ENCODE measurements at regions not wholly inside any gene's neighbourhood (a gene's known extent, or its start where the extent isn't known, plus 50 kb on each side); places are given as distances from the start of the nearest gene placed in this dataset.
"Not testable (repeated sequence)": the region's sequence is repeated elsewhere in the genome, so short reads cannot be mapped to it uniquely, and the experiment has no call there.

DNA sequence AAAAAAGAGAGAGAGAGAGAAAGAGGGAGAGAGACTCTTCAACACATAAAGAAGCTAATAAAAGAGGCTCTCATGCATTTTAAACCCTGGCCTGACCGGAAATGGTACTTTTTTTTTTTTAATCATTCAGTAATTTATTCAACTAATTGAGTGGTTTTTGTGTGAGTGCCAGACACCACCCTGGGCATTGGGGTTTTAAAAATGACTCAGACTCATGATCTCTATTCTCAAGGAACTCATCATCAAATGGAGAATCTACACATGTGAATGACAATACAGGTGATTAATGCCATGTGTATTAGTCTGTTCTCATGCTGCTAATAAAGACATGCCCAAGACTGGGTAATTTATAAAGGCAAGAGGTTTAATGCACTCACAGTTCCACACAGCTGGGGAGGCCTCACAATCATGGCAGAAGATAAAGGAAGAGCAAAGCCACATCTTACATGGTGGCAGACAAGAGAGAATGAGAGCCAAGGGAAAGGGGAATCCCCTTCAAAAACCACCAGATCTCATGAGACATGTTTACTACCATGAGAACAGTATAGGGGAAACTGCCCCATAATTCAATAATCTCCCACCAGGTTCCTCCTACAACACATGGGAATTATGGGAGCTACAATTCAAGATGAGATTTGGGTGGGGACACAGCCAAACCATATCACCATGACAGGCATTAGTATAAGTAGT, 158.5 kb upstream of the AUTS2 start:
- DNase-seq = no peak

DNA sequence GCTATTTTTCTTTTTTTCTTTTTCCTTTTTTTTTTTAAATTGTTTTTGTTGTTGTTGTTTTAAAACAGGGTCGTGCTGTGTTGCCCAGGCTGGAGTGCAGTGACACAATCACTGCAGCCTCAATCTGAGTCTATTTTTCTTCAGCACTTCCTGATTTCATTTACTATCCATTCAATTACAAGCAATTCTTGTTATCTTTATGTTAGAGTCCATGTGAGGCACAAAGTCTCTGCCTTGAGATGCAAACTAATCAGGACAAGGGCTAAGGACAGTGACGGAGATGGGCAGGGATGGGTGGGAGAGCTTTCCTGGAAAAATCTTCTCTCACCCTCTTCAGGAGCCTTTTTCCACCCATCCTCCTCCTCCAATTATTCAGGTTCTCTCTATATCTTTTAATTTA, 157.3 kb upstream of the AUTS2 start:
- DNase-seq = no peak

GRCh38 chr7:69443136-69443535, 155.1 kb upstream of the AUTS2 start:
- no peak for DNase-seq

GRCh38 chr7:69445541-69445940, 152.7 kb upstream of the AUTS2 start:
- no peak for DNase-seq

DNA sequence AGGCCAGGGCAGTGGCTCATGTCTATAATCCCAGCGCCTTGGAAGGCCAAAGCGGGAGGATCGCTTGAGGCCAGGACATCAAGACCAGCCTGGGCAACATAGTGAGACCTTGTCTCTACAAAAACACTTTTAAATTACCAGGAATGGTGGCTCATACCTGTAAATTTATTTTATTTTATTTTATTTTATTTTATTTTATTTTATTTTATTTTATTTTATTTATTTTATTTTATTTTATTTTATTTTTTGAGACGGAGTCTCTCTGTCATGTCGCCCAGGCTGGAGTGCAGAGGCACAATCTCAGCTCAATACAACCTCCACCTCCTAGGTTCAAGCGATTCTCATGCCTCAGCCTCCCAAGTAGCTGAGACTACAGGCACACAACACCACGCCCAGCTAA, 152.1 kb upstream of the AUTS2 start:
- not testable (repeated sequence) for DNase-seq

DNA sequence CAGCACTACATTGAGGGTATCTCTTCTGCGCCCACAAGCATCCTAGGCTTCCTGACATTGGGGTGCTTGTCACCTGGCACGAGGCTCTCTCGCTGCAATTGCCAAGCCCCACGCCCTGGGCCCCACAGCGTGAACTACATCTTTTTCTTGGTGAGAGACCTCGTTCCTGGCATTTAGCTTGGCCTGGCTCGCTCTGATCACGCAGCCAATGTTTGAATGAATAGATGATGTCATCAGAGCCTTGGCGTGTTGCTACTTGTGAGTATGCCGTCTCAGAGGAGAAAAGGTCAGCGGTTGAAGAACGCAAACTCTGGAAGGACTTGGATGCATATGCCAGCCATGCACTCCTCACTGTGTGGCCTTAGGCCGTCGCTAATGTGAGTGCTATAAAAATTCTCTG, 150.2 kb upstream of the AUTS2 start:
- no peak for DNase-seq

GRCh38 chr7:69450456-69450855, 147.8 kb upstream of the AUTS2 start:
- DNase-seq = no peak

GRCh38 chr7:69451715-69452114, 146.6 kb upstream of the AUTS2 start:
- no peak for DNase-seq

DNA sequence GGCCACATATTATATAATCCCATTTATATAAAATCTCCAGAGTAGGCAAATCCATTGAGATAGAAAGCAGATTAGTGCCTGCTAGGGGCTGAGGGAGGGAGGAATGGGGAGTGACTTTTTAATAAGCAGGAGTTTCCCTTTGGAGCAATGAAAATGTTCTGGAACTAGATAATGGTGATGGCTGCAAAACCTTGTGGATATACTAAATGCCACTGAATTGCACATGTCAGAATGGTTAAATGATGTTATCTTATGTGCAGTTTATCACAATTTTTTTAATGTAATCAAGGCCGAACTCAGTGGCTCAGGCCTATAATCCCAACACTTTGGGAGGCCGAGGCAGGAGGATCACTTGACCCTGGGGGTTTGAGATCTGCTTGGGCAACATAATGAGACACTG, 145.5 kb upstream of the AUTS2 start:
- DNase-seq = no peak

DNA sequence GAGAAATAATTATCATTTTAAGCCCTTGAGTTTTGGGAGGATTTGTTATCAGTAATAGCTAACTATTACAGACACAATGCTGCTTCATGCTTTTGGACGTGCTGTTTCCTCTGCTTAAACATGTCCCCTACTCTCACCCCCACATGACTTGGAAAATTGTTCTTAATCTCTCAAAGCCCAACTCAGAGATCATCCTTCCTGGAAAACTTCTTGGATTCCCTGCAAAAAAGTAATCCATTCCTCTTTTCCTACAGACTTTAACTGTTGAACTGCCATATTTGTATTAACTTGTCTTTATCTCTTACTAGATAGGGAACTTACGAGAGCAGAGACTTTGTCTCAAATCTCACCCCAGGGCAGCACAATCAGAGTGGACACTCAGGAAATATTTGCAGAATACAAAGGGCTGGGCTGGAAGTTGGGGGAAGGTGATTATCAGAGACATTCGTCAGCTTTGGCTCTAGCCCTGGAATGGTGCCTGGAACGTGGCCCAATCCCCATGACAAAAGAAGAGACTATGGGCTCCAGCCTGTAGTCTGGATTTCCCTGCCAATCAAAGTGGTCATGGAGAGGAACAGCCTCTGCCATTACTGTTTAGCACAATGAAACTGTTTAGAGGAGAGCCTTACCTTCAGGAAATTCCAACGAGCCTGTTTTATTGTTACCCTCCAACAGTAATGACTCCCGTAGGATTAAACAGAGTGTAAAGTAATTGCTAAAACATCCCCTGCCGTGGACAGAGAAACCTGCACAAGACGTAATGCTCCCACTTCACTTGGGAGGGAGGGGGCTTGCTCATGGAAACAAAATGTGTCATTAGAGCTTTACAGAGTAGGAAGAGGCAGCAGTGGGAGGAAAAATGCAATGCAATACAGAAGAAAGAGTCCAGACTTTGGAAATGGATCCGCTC, 140.4 kb upstream of the AUTS2 start:
- no peak for DNase-seq

DNA sequence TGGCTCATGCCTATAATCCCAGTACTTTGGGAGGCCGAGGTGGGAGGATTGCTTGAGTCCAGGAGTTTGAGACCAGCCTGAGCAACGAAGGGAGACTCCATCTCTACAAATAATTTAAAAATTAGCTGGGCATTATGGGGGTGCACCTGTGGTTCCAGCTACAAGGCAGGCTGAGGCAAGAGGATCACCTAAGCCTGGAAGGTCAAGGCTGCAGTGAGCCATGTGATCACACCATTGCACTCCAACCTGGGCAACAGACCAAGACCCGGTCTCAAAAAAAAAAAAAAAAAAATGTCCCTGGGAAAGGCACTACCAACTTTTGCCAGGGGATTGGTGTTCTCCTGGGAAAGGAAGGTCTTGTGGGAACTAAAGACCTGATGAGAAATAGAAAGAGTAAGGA, 134.2 kb upstream of the AUTS2 start:
- DNase-seq = no peak

DNA sequence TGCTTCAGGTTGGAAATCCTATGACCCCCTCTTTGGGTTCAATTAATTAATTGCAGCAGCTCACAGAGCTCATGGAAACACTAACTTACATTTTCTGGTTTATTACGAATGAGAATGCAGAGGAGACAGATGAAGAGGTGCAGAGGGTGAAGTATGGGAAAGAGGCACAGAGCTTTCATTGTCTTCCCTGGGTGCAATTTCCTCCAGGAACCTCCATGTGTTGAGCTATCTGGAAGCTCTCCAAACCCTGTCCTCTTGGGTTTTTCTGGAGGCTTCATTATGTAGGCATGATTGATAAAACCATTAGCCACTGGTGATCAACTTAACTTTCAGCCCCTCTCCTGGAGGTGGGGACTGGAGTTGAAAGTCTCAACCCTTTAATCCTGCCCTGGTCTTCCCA, 133.0 kb upstream of the AUTS2 start:
- no peak for DNase-seq

- no peak for DNase-seq
Observed at GRCh38 chr7:69467826-69468225, 130.4 kb upstream of the AUTS2 start.

GRCh38 chr7:69476416-69476815, 121.9 kb upstream of the AUTS2 start:
- DNase-seq = no peak

GRCh38 chr7:69482676-69483075, 115.6 kb upstream of the AUTS2 start:
- DNase-seq = no peak

DNA sequence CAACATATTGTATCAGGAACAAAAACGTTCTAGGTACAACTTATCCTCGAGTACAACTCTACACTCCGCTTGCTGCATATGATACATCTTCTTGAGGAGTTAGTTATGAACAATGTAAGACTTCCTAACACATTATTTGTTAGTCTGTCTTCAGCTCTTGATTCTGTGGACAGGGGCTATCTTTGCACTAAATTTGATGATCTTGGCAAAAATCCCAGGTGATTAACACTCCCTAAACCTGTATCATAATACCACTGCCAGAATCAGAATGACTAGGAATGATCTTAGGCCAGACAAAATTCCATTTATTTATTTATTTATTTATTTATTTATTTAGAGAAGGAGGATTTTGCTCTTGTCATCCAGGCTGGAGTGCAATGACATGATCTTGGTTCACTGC, 108.7 kb upstream of the AUTS2 start:
- no peak for DNase-seq

GRCh38 chr7:69498671-69499070, 99.6 kb upstream of the AUTS2 start:
- DNase-seq = no peak

- DNase-seq = no peak
Observed at GRCh38 chr7:69502358-69502757, 95.9 kb upstream of the AUTS2 start.

DNA sequence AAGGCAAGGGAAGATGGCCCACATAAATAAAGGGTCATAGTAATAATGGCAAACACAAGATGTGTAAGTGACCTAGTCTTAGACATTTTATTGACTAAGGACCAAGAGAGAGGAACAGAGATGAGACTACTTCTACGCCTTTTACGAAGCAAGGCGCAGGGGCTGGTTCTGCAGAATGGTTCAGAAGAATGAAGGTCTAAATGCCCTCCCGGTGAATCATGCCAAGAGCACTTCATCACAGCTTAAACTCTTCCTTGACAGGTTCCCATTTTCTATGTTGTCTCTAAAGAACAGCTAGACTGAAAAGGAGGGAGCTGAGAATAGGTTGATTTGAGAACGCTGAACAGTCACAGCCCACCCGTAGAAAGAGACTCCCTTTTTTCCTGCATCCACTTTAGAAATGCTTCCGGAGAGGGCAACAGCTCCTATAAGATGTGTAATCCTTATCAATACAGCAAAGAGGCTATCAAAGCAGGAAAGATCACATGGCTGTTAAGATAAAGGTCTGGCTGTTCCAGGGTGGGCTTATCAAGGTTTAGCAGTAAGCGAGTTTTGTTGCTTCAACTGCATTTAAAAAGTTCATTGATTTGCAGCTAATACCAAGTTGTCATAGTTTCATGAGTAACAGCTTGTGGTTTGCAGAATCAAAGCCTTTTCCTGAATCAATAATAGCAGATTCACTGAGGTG, 93.4 kb upstream of the AUTS2 start:
- no peak for DNase-seq

DNA sequence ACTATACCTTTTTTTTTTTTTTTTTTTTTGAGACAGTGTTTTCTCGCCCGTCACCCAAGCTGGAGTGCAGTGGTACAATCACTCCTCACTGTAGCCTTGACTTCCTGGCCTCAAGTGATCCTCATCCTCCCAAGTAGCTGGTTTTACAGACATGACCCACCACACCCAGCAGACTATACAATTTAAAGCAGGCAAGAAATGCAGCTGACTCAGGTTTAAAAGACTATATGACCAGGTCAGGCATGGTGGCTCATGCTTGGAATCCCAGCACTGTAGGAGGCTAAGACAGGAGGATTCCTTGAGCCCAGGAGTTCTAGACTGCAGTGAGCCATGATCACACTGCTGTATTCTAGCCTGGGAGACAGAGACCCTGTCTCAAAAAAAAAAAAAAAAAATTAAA, 89.5 kb upstream of the AUTS2 start:
- DNase-seq = no peak

DNA sequence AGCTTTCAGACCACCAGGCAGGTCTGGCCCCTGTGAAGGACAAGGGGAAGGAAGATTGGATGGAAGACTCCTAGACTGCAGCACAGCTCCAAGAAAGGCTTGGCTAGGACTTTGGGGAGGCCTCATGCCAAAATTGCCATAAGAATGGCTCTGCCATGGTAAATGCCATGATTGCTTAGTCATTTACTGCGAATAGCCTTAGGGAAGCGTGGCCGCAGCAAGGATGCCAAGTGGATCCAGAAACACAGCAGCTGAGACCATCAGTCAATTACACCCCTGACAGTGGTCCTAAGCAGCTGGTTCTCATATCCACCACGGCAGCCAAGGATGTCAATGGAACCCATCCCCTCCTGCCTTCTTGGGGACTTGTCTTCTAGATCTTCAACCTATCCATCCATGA, 88.2 kb upstream of the AUTS2 start:
- no peak for DNase-seq

GRCh38 chr7:69515495-69516212, 82.6 kb upstream of the AUTS2 start:
- DNase-seq = no peak

DNA sequence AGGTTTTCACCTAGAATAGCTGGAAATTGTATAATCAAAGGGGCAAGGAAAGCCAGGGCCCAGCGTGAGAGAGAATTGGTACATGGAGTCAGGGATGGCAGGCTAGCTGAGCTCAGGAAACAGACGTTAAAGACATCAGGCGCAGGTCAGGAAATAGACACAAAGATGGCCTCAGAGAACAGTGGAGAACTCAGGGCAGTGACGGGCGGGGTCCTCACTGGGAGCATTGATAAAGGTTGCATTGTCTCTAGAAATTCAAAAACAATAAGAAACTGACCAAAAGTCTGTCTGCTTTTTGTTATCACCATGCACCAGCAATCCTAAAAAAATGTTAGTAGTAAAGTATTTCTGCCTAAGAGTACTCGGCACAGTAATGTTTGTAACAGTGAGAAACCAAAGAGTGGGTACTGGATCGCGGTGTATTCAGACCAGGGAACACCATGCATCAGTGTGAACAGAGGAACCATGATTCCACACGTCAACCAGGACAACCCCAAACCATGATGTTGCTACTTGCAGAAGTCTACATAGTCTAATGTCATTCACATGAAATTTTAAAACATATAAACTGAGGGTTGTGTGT, 81.9 kb upstream of the AUTS2 start:
- DNase-seq = no peak
